PC-9 (cell line): ENCODE measurements at regions not wholly inside any gene's neighbourhood (a gene's known extent, or its start where the extent isn't known, plus 50 kb on each side); places are given as distances from the start of the nearest gene placed in this dataset.

ENCODE experiments used
- BruUV-seq: library from RNA; stranded (reverse); fragments of 400-500 nt; replicated peaks from 2 replicates; lab custom pipeline; 2021; lab: Mats Ljungman, UMichigan
- CTCF ChIA-PET: fragments of 300-600 bp; sonication (Branson Sonifier 250); formaldehyde crosslinking; loops from one replicate; lab custom pipeline; 2022; ENCODE audit warnings: antibody characterized with exemption; lab: Charles Lee
- POLR2A ChIA-PET: fragments of 300-600 bp; sonication (Branson Sonifier 250); formaldehyde crosslinking; loops from one replicate; lab custom pipeline; 2022; ENCODE audit warnings: antibody characterized with exemption; ENCODE audit not compliant: unreplicated experiment; lab: Charles Lee
- DNase-seq, 2 experiments: peaks; one replicate each; pipeline versions ENCODE4 v3.0.0 to v3.0.0-alpha.2; 2015 to 2022; ENCODE audit warnings: mixed read lengths in 1 of 2
- H2AFZ ChIP-seq: fragments of 200-600 bp; sonication (generic); 2 replicates; pipeline ENCODE4 v1.8.1; 2017; ENCODE audit warnings: antibody characterized with exemption
- H3F3A ChIP-seq: fragments of 200-600 bp; sonication (generic); 2 replicates; pipeline ENCODE4 v1.8.1; 2017; ENCODE audit warnings: antibody characterized with exemption, mild to moderate bottlenecking, low read depth; ENCODE audit not compliant: insufficient read depth
- H3K27ac ChIP-seq: fragments of 200-600 bp; sonication (generic); 2 replicates; pipeline ENCODE4 v1.6.1; 2016; ENCODE audit warnings: mixed run types
- H3K27me3 ChIP-seq: fragments of 200-600 bp; sonication (generic); 2 replicates; pipeline ENCODE4 v1.6.1; 2016; ENCODE audit warnings: low read depth, mixed run types; ENCODE audit not compliant: insufficient read depth
- H3K36me3 ChIP-seq: fragments of 200-600 bp; sonication (generic); 2 replicates; pipeline ENCODE4 v1.6.1; 2016; ENCODE audit warnings: low read depth, mixed run types
- H3K4me1 ChIP-seq: fragments of 200-600 bp; sonication (generic); replicated peaks from 2 replicates; pipeline ENCODE4 v1.6.1; 2016; ENCODE audit warnings: mixed run types; ENCODE audit not compliant: insufficient read depth
- H3K4me2 ChIP-seq: fragments of 200-600 bp; sonication (generic); 2 replicates; pipeline ENCODE4 v1.6.1; 2017; ENCODE audit warnings: mixed run types
- H3K4me3 ChIP-seq: fragments of 200-600 bp; sonication (generic); 2 replicates; pipeline ENCODE4 v1.6.1; 2016; ENCODE audit warnings: mixed run types
- H3K79me2 ChIP-seq: fragments of 200-600 bp; sonication (generic); 2 replicates; pipeline ENCODE4 v1.6.1; 2017; ENCODE audit warnings: low read depth, mixed run types
- H3K9me2 ChIP-seq: fragments of 200-600 bp; sonication (generic); 2 replicates; pipeline ENCODE4 v1.8.1; 2017; ENCODE audit warnings: mild to moderate bottlenecking; ENCODE audit not compliant: insufficient read depth
- H3K9me3 ChIP-seq: fragments of 200-600 bp; sonication (generic); 2 replicates; pipeline ENCODE4 v1.8.1; 2016; ENCODE audit warnings: low read depth; ENCODE audit not compliant: insufficient read depth
- H4K20me1 ChIP-seq: fragments of 200-600 bp; sonication (generic); 2 replicates; pipeline ENCODE4 v1.8.1; 2017; ENCODE audit not compliant: insufficient read depth
- EZH2 ChIP-seq: fragments of 200-600 bp; sonication (generic); IDR thresholded peaks from 2 replicates; pipeline ENCODE4 v1.8.0; 2017; ENCODE audit warnings: antibody characterized with exemption, low read depth
- intact Hi-C: fragments of 100-400 bp; cut with micrococcal nuclease; formaldehyde crosslinking; loops from one replicate; pipeline ENCODE4 v1.10.0; 2022; ENCODE audit not compliant: unreplicated experiment
- TF ChIP-seq, protein P1 (sequence below): fragments of 200-600 bp; sonication (generic); conservative IDR thresholded peaks from 2 replicates; pipeline ENCODE4 v1.6.1; 2017; ENCODE audit warnings: mixed run types, antibody characterized with exemption, mild to moderate bottlenecking, moderate library complexity

DNA sequence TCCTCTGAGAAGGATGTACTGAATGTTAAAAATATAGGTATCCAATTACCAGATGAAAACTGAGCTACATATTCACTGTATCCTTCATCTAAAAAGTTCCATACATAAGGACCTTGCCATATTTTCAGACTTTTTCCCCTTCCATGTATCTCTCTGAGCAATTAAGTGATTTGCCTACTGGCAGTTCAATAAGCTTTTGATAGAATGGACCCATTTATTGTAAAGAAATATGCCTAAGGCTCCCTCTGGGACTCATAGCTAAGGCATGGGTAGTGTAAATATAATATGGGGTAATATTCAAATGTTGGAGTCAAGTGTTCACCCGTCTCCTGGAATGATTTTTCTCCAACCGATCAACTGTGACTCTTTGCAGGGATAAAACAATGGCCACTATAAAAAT, 135.4 kb upstream of the FSHR start:
- no peak overlapping the region for H3K27ac ChIP-seq
- H3K9me3 ChIP-seq, result no peaks in the 10 kb centered on the region
- intact Hi-C loops, result no loop called here
- ChIA-PET CTCF (no interaction called here), POLR2A (no interaction called here)
- no peaks in the 10 kb centered on the region for H3F3A ChIP-seq
- no peak for DNase-seq
- no peaks in the 10 kb centered on the region for H3K79me2 ChIP-seq
- H3K27me3 ChIP-seq, result no peaks in the 10 kb centered on the region
- no peaks in the 10 kb centered on the region for H3K36me3 ChIP-seq
- no peaks in the 10 kb centered on the region for H3K4me1 ChIP-seq
- H3K4me2 ChIP-seq, result no peak overlapping the region
- H3K9me2 ChIP-seq, result no peaks in the 10 kb centered on the region
- no peaks in the 10 kb centered on the region for H4K20me1 ChIP-seq
- TF ChIP-seq, protein P1, sequence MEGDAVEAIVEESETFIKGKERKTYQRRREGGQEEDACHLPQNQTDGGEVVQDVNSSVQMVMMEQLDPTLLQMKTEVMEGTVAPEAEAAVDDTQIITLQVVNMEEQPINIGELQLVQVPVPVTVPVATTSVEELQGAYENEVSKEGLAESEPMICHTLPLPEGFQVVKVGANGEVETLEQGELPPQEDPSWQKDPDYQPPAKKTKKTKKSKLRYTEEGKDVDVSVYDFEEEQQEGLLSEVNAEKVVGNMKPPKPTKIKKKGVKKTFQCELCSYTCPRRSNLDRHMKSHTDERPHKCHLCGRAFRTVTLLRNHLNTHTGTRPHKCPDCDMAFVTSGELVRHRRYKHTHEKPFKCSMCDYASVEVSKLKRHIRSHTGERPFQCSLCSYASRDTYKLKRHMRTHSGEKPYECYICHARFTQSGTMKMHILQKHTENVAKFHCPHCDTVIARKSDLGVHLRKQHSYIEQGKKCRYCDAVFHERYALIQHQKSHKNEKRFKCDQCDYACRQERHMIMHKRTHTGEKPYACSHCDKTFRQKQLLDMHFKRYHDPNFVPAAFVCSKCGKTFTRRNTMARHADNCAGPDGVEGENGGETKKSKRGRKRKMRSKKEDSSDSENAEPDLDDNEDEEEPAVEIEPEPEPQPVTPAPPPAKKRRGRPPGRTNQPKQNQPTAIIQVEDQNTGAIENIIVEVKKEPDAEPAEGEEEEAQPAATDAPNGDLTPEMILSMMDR, result no peak
- no peak for TF ChIP-seq EZH2
- BruUV-seq, result no TSS peak
- no peak overlapping the region for H3K4me3 ChIP-seq
- no peak overlapping the region for H2AFZ ChIP-seq

DNA sequence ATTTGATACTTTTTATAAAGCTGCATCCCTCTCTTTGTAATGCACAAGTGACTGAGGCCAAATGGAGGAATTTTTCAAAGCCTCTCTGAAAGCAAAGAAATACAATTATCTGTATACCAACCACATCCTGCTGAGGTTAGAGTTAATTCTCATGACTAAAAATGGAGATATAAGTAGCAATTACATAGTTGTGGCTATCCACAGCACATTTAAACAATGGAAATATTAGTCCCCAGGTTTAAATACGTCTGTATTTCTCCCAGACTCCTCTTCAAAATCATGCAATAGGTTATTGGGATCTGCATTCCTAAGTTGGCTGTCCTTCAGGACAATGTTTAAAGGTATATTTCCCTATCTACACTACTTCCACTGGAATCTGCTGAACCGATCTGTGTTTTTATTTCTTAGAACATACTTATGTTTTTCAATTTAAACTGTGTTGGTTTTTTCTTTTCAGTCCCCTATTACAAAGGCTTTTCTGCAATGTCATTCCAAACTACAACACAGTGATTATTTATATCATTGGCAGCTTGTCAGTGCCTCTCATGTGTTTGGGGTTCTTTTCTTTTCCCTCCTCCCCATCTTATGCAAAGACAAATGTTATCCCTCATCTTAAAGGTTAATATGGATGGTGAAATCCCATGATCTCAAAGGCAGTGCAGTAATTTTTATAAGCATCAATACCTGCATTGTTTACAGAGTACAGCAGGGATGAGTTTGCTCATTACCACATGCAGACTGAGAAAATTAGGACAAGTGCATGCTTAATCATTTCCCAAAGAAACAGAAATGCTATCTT, 134.8 kb upstream of the FSHR start:
- DNase-seq, result no peak
- Histone ChIP-seq H3F3A (no peaks in the 10 kb centered on the region), H3K27ac (no peak overlapping the region), H4K20me1 (no peaks in the 10 kb centered on the region), H2AFZ (no peak overlapping the region), H3K4me1 (no peaks in the 10 kb centered on the region), H3K4me3 (no peak overlapping the region), H3K79me2 (no peaks in the 10 kb centered on the region), H3K4me2 (no peak overlapping the region), H3K9me2 (no peaks in the 10 kb centered on the region), H3K9me3 (no peaks in the 10 kb centered on the region), H3K36me3 (no peaks in the 10 kb centered on the region), H3K27me3 (no peaks in the 10 kb centered on the region)
- POLR2A ChIA-PET, result no interaction called here
- TF ChIP-seq EZH2, result no peak
- TF ChIP-seq, protein P1, result no peak
- no TSS peak for BruUV-seq
- CTCF ChIA-PET, result no interaction called here
- intact Hi-C loops, result no loop called here

DNA sequence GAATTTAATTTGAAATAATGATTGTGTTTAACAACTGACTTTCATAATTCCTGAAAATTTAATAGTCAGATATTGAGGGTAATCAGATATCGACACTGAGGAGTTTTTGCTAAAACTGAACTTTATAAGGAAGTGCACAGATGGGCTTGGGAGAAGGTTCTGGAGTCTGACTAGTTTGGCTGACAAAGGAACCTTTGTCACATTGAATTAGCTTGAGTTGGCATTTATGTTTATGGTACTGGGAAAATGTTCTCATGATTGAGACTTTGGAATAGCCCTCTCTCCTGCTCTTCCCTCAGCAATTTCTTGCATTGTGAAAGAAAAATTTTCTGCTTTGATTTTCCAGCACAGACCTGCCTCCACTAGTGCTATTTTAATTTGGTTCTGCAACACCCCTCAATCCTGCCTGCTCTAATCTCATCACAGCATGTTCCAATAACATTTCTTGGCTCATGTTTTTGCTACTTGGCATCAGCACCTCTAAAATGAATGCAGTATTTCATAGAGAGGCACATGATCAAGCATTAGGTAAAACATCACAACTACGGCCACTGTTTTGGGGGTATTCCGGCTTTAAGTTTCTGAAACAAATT, 133.9 kb upstream of the FSHR start:
- Histone ChIP-seq H3K9me2 (no peaks in the 10 kb centered on the region), H3K4me1 (no peaks in the 10 kb centered on the region), H3K36me3 (no peaks in the 10 kb centered on the region), H3K4me3 (no peak overlapping the region), H3K27me3 (no peaks in the 10 kb centered on the region), H3K4me2 (no peak overlapping the region), H3K27ac (no peak overlapping the region), H2AFZ (no peak overlapping the region), H3K79me2 (no peaks in the 10 kb centered on the region), H3K9me3 (no peaks in the 10 kb centered on the region), H4K20me1 (no peaks in the 10 kb centered on the region), H3F3A (no peaks in the 10 kb centered on the region)
- TF ChIP-seq EZH2, result no peak
- TF ChIP-seq, protein P1, result no peak
- ChIA-PET CTCF (no interaction called here), POLR2A (no interaction called here)
- no TSS peak for BruUV-seq
- no peak for DNase-seq
- intact Hi-C loops, result no loop called here
